Liver (tissue), 3 donors: ENCODE measurements at regions not wholly inside any gene's neighbourhood (a gene's known extent, or its start where the extent isn't known, plus 50 kb on each side); places are given as distances from the start of the nearest gene placed in this dataset.

ENCODE experiments used
- ATF3 ChIP-seq: IDR thresholded peaks from 2 replicates; pipeline ENCODE4 v1.6.1; 2016; ENCODE audit warnings: antibody characterized with exemption
- CTCF ChIP-seq: fragments of 150-350 bp; IDR thresholded peaks from 2 replicates; pipeline ENCODE4 v1.5.1; 2017; ENCODE audit warnings: improper control_type of control experiment, low read depth, low read length; ENCODE audit not compliant: missing input control
- EGR1 ChIP-seq, 2 donors: IDR thresholded peaks; 2 replicates each; pipeline ENCODE4 v1.6.1; 2016 to 2018; ENCODE audit warnings: antibody characterized with exemption in 2 of 2, low read depth in 2 of 2
- FOXA1 ChIP-seq: IDR thresholded peaks from 2 replicates; pipeline ENCODE4 v1.6.1; 2016; ENCODE audit warnings: antibody characterized with exemption
- FOXA2 ChIP-seq: IDR thresholded peaks from 2 replicates; pipeline ENCODE4 v1.6.1; 2016; ENCODE audit warnings: antibody characterized with exemption
- GABPA ChIP-seq, 2 donors: IDR thresholded peaks in 1 of 2; conservative IDR thresholded peaks in 1 of 2; 2 replicates each; pipeline ENCODE4 v1.6.1; 2016; ENCODE audit warnings: antibody characterized with exemption in 2 of 2, mild to moderate bottlenecking in 1 of 2, moderate library complexity in 1 of 2
- HNF4G ChIP-seq: IDR thresholded peaks from 2 replicates; pipeline ENCODE4 v1.6.1; 2016; ENCODE audit warnings: antibody characterized with exemption
- MAX ChIP-seq: IDR thresholded peaks from 2 replicates; pipeline ENCODE4 v1.6.1; 2016; ENCODE audit warnings: antibody characterized with exemption
- RAD21 ChIP-seq, 2 donors: IDR thresholded peaks; 2 replicates each; pipeline ENCODE4 v1.6.1; 2016; ENCODE audit warnings: antibody characterized with exemption in 2 of 2, mild to moderate bottlenecking in 2 of 2
- REST ChIP-seq: IDR thresholded peaks from 2 replicates; pipeline ENCODE4 v1.6.1; 2016; ENCODE audit warnings: antibody characterized with exemption, mild to moderate bottlenecking
- SP1 ChIP-seq: IDR thresholded peaks from 2 replicates; pipeline ENCODE4 v1.6.1; 2018; ENCODE audit warnings: antibody characterized with exemption, mild to moderate bottlenecking
- TAF1 ChIP-seq: conservative IDR thresholded peaks from 2 replicates; pipeline ENCODE4 v1.6.1; 2016; ENCODE audit warnings: antibody characterized with exemption, mild to moderate bottlenecking
- YY1 ChIP-seq: IDR thresholded peaks from 2 replicates; pipeline ENCODE4 v1.6.1; 2016; ENCODE audit warnings: antibody characterized with exemption, mild to moderate bottlenecking
- donor health status: healthy.
- donor health status: healthy.

- TF ChIP-seq CTCF (no peak), MAX (no peak), EGR1 (IDR thresholded peaks at IDR 0.05; ENCODE audit: low read depth in 2 of 2) (no peak), REST (no peak), GABPA (IDR thresholded peaks at IDR 0.05 in 1 of 2, conservative IDR thresholded peaks at IDR 0.05 in 1 of 2) (no peak), ATF3 (no peak), SP1 (no peak), RAD21 (IDR thresholded peaks at IDR 0.05) (no peak), TAF1 (no peak), FOXA1 (no peak), FOXA2 (no peak), HNF4G (no peak), YY1 (no peak)
These were observed 640.0 kb upstream of the ARRDC3 start for GRCh38 chr5:92023141-92023471.
